ENCODE measurements at regions not wholly inside any gene's neighbourhood (a gene's known extent, or its start where the extent isn't known, plus 50 kb on each side); places are given as distances from the start of the nearest gene placed in this dataset.
A peak's percentile ranks its signal among the peaks of the same experiment; 100 is the strongest.
"Not testable (repeated sequence)": the region's sequence is repeated elsewhere in the genome, so short reads cannot be mapped to it uniquely, and the experiment has no call there.

DNA sequence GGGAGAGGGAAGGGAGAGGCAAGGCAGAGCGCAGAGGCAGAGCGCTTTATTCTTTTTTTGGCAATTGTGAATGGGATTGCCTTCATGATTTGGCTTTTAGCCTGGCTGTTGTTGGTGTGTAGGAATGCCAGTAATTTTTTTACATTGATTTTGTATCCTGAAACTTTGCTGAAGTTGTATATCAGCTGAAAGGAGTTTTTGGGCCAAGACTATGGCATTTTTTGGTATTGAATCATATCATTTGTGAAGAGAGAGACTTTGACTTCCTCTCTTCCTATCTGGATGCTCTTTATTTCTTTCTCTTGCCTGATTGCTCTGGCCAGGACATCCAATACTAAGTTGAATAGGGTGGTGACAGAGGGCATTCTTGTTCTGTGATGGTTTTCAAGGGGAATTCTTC, 291.3 kb downstream of the REEP3 start:
- DNase-seq, result no peak
- in situ Hi-C loops (cut with HindIII; ENCODE audit: low pct_ligation_motif_present, low pct_unique_long_range_greater_than_20kb, low sequenced_read_pairs), result no loop called here

GRCh38 chr10:63819753-63820329, 298.6 kb downstream of the REEP3 start:
- in situ Hi-C loops (cut with HindIII; ENCODE audit: low pct_ligation_motif_present, low pct_unique_long_range_greater_than_20kb, low sequenced_read_pairs), result no loop called here
- DNase-seq, result peak; percentile 68

DNA sequence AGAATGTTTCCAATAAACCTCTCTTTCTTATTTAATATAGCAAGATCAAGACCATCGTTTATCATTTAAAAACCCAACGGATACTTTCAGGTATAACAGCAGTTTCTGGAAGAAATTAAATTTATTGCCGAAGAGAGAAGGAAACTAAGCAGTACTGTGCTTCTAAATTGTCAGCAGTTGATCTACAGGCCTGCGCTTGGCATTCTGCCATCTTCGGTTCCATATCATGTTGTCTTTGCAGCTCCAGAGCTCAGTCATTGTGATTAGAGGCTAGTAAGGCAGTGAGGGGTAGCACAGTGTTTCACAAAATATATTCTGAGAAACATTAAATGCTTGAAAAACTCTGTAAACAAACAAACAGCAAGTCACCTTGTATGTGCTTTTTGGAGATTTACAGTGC, 301.3 kb downstream of the REEP3 start:
- no peak for DNase-seq
- in situ Hi-C loops (cut with HindIII; ENCODE audit: low pct_ligation_motif_present, low pct_unique_long_range_greater_than_20kb, low sequenced_read_pairs), result no loop called here

DNA sequence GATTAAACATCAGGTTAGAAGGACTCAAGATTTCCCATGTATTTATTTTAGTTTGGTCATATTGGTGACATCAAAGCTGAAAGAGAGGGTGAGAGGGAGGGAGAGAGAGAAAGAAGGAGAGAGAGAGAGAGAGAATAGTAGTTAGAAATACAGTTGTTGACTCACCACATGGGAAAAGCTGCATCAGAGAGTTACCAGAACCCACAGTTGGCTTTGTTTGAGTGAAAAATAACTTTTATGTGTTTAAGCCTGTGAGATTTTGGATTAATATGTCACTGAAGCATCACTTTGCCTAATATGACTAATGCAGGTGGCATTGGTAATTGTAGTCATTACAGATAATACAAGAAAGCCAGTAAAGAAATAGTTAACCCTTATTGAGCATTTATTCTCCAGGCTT, 303.9 kb downstream of the REEP3 start:
- peak; percentile 13 for DNase-seq
- in situ Hi-C loops (cut with HindIII; ENCODE audit: low pct_ligation_motif_present, low pct_unique_long_range_greater_than_20kb, low sequenced_read_pairs), result no loop called here

DNA sequence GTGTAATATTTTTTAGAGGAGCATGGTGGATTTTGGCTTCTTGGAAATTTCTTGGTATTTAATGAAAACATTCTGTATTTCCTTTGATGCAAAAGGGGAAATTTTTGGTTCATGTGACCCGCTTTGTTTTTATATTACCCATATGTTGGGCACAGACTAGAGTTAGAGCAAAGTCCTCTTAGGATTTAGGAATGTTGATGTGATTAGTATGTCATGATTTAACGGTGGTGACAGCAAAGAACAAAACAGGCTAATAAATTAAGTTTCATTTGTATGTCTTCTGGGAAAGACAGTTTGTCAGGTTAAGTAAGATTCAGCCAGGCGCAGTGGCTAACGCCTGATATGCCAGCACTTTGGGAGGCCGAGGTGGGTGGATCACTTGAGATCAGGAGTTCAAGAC, 304.6 kb downstream of the REEP3 start:
- DNase-seq, result no peak
- in situ Hi-C loops (cut with HindIII; ENCODE audit: low pct_ligation_motif_present, low pct_unique_long_range_greater_than_20kb, low sequenced_read_pairs), result no loop called here

- in situ Hi-C loops (cut with HindIII; ENCODE audit: low pct_ligation_motif_present, low pct_unique_long_range_greater_than_20kb, low sequenced_read_pairs); DNase-seq: not testable (repeated sequence)
Observed at GRCh38 chr10:63827018-63827417, 305.8 kb downstream of the REEP3 start.

GRCh38 chr10:63829020-63829419, 307.8 kb downstream of the REEP3 start:
- DNase-seq, result no peak
- in situ Hi-C loops (cut with HindIII; ENCODE audit: low pct_ligation_motif_present, low pct_unique_long_range_greater_than_20kb, low sequenced_read_pairs), result no loop called here

GRCh38 chr10:63829573-63830149, 308.5 kb downstream of the REEP3 start:
- in situ Hi-C loops (cut with HindIII; ENCODE audit: low pct_ligation_motif_present, low pct_unique_long_range_greater_than_20kb, low sequenced_read_pairs), result no loop called here
- DNase-seq, result no peak

DNA sequence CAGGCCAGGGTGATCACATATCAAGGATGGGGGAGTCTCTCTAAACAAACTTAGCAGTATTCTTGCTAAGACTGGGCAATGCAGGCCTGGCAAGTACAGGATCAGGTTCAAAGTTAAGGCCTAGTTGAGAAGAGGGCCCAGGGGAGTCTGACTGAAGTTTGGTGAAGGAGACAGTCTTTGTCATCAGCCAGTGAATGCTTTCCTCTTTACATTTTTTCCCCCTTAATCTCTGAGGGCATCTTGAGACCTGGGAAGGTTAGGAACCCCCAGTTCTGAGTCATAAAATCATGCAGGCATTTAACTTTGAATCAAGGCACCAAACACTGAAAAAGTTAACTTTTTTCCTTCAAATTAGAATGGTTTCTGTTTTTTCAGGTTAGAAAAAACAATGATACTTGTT, 311.5 kb downstream of the REEP3 start:
- no peak for DNase-seq
- in situ Hi-C loops (cut with HindIII; ENCODE audit: low pct_ligation_motif_present, low pct_unique_long_range_greater_than_20kb, low sequenced_read_pairs), result no loop called here

DNA sequence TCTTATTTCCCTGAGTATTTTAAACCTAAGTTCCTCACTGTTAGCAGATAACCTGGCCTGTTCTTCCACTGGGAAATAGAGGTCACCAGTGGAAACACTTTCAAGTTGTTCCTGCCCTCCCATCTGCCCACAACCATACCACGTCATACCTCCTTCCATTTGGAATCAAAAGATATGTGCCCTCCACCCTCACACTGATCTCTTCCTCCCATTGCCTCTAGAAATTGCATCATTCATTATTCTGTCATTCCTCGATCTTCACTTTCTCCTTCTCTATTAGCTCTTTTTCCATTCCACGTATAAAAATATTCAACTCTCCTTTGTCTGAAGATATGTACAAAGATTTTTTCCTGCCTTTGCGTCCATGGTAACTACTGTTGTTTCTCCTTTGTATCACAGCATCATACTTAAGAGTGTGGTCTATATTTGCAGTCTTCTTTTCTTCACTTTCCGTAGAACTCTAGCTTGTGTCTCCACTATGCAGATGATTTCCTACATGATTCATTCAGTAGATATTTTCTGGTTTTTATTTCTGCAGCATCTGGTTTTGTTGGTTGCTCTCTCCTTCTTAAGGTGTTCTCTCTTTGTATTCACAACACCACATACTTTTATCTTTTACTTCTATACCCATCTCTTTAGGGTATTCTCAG, 312.3 kb downstream of the REEP3 start:
- DNase-seq, result no peak
- in situ Hi-C loops (cut with HindIII; ENCODE audit: low pct_ligation_motif_present, low pct_unique_long_range_greater_than_20kb, low sequenced_read_pairs), result no loop called here

DNA sequence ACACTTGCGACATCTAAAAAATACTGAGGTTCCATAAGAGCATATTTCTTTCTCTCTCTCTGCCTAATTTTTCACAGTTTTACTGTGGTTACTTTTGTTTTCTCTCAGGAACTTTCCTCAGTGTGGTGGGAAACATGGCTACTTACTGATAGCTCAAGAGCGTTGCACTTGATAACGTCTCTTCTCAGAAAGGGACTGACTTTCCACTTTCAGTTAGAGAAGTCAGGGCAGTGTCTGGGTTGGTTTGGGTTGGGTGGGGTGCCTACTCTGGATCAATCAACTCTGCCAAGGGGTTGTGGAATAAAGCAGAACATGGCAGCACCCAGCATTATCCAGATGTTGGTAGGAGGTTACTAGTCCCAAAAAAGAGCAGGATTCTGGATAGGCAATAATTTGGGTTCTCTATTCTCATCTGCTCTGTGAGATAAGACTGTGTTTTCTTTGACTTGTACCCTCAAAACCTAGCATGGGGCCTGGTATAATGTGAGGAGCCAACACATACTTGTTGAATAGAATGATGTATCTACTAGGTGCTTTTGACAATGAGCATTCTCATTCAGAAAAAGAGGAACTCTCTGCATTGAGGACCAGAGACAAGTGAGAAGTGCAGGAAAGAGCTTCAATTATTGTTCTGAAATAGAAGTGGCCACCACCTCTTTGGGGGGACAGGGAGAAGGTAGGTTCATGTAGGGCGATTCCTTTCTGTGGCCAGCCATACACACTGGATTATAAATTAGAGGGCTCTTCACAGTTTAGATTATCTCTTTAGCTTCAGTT, 315.7 kb downstream of the REEP3 start:
- no peak for DNase-seq
- in situ Hi-C loops (cut with HindIII; ENCODE audit: low pct_ligation_motif_present, low pct_unique_long_range_greater_than_20kb, low sequenced_read_pairs), result no loop called here

DNA sequence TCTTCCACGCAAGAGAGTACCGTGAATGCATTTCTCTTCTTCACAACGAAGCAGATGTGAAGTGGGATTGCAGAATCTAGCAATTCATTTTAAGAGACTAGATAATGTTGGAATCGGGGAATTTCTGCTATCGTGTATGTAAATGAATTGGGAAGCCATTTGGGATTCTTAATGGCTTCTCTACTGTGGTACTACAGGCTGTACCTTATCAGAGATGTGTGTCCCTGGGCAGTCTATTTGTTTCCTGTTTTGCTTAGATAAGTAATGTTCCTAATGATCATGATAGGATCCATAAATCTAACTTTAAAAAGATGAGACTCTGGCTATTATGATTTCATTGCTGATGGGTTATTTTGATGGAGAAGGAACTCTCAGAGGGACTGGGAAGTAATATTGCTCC, 320.6 kb downstream of the REEP3 start:
- no peak for DNase-seq
- in situ Hi-C loops (cut with HindIII; ENCODE audit: low pct_ligation_motif_present, low pct_unique_long_range_greater_than_20kb, low sequenced_read_pairs), result no loop called here

GRCh38 chr10:63843107-63843506, 321.9 kb downstream of the REEP3 start:
- no peak for DNase-seq
- in situ Hi-C loops (cut with HindIII; ENCODE audit: low pct_ligation_motif_present, low pct_unique_long_range_greater_than_20kb, low sequenced_read_pairs), result no loop called here

DNA sequence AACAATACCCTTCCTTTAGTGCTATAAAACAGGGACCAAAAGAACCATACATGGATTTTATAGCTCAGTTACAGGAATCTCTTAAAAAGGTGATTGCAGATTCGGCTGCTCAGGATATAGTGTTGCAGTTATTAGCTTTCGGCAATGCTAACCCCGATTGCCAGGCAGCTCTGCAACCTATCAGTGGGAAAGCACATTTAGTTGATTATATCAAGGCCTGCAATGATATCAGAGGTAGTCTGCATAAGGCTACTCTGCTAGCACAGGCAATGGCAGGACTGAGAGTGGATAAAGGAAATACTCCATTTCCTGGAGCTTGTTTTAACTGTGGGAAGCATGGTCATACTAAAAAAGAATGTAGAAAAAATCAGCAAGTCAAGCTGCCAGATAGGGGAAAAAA, 327.7 kb downstream of the REEP3 start:
- in situ Hi-C loops (cut with HindIII; ENCODE audit: low pct_ligation_motif_present, low pct_unique_long_range_greater_than_20kb, low sequenced_read_pairs); DNase-seq: not testable (repeated sequence)

DNA sequence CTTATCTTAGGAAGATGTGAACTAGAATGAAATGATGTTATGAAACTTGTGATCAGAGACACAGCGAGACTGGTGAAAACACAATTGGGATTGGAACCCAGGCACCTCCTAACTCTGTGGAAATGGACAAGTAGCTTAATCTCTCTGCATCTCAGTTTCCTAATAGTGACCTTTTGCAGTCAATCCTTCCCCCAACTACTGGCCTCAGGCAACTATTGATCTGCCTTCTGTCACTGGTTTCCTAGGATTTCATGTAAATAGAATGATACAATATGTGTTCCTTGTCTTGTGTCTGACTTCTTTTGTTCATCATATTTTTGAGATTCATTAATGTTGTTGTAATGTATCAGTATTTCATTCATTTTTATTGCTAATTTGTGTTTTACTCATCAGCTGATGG, 341.7 kb downstream of the REEP3 start:
- no peak for DNase-seq
- in situ Hi-C loops (cut with HindIII; ENCODE audit: low pct_ligation_motif_present, low pct_unique_long_range_greater_than_20kb, low sequenced_read_pairs), result no loop called here

DNA sequence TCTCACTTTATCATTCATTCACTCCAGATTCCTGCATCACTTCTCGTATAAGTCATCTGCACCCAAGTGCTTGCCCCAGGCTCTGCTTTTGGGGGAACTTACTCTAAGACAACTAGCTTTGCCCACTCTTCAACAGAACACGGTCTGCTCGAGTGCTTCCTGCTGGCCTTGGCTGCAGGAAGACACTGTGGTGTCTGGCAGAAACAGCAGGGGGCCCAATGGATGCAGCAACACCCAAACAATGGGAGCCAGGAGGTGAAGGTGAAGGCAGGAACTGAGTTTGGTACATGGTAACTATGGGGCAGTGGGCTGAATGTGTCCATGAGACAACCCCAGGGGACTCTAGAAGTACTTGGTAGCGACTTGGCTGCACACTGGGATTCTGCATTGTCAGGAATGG, 344.0 kb downstream of the REEP3 start:
- in situ Hi-C loops (cut with HindIII; ENCODE audit: low pct_ligation_motif_present, low pct_unique_long_range_greater_than_20kb, low sequenced_read_pairs), result no loop called here
- DNase-seq, result no peak

DNA sequence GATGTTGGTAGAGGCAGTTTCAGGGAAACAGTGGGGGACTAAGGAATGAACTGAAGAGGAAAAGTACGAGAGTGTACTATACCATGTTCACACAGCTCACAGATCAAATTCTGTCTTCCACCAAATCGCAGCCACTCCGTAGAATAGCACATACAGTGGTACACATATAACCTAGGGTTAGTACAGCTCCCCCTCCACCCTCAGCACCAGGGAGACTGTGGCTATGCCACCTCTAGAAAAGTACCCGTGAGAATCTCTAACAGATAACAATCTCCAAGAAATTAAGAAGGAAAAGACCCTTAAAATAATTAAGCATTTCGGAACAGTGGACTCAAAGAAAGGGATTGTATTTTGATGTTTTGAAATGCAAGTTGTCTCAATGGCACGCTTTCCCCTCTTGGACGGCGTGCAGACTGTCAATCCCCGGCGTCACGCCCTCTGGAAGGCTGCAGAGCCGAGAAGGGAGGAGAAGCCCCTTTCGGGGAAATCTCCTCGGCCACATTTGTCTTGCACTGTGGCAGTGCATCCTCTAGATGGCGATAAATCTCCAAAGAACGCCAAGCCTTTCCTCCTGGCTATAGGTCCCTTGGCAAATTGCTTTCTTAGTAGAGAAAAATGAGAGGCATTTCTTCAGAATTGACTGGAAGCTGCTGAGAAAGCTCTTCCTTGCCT, 345.0 kb downstream of the REEP3 start:
- in situ Hi-C loops (cut with HindIII; ENCODE audit: low pct_ligation_motif_present, low pct_unique_long_range_greater_than_20kb, low sequenced_read_pairs), result no loop called here
- DNase-seq, result peak; percentile 66

DNA sequence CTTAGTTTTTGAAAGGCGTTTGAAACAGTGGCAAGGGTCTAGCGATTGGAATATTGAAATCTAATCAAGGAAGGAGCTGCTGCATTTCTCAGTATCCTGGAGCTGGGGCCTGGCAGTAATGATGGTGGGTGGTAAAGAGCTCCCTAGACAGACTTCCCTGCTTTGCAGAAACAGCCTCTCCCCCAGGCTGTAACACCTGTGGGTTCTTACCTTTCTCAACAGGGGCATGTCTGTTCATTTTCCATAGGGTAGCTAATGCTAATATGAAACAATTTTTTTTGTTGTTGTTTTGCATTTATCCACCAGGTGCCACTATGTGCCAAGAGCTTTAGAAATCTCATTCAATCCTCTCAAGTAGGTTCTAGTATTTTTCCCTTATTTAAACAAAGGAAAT, 345.5 kb downstream of the REEP3 start:
- peak; percentile 53 for DNase-seq
- in situ Hi-C loops (cut with HindIII; ENCODE audit: low pct_ligation_motif_present, low pct_unique_long_range_greater_than_20kb, low sequenced_read_pairs), result no loop called here

DNA sequence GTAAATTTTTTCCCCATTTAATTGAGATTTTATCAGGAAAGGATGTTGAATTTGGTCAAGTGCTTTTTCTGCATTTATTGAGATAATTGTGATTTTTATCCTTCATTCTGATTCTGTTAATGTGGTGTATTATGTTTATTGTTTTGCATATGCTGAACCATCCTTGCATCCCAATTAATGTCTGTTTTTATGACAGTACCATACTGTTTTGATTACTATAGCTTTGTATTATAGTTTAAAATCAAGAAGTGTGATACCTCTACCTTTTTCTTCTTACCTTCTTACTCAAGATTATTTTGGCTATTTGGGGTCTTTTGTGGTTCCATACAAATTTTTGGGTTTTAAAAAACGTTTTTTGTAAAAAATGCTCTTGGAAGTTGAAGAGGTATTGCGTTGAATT, 357.2 kb downstream of the REEP3 start:
- in situ Hi-C loops (cut with HindIII; ENCODE audit: low pct_ligation_motif_present, low pct_unique_long_range_greater_than_20kb, low sequenced_read_pairs), result no loop called here
- DNase-seq, result no peak
